DND-41 (cell line): ENCODE measurements at regions not wholly inside any gene's neighbourhood (a gene's known extent, or its start where the extent isn't known, plus 50 kb on each side); places are given as distances from the start of the nearest gene placed in this dataset.

Source experiments
- EZH2 ChIP-seq: IDR thresholded peaks from 3 replicates; pipeline ENCODE4 v1.6.1; 2012; ENCODE audit warnings: borderline replicate concordance, low read depth, mild to moderate bottlenecking, moderate library complexity, low read length, inconsistent platforms; ENCODE audit not compliant: severe bottlenecking
- TF ChIP-seq, protein P1 (sequence below): IDR thresholded peaks from 2 replicates; pipeline ENCODE4 v1.5.1; 2012; ENCODE audit warnings: borderline replicate concordance, low read length, moderate library complexity, mild to moderate bottlenecking; ENCODE audit not compliant: poor library complexity, severe bottlenecking; ENCODE audit errors: extremely low read depth

DNA sequence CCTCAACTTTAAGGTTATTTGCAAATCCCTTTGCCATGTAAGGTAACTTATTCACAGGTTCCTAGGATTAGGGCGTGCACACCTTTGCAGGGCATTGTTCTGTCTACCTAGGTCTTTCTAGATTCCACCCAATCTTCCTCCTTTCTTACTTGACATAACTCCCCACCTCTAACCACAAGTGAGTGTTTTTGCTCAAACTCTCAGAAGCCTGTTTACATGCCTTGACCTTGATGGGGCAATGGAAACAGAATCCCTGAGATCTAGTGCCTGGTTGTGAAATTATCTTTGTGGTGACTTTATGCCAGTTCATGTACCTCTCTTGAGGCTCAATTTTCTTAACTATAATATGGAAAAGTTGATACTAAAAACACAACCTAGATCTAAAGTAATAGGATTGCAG is 296.6 kb downstream of the TTLL7 start:
- no peak for TF ChIP-seq EZH2
- TF ChIP-seq, protein P1, sequence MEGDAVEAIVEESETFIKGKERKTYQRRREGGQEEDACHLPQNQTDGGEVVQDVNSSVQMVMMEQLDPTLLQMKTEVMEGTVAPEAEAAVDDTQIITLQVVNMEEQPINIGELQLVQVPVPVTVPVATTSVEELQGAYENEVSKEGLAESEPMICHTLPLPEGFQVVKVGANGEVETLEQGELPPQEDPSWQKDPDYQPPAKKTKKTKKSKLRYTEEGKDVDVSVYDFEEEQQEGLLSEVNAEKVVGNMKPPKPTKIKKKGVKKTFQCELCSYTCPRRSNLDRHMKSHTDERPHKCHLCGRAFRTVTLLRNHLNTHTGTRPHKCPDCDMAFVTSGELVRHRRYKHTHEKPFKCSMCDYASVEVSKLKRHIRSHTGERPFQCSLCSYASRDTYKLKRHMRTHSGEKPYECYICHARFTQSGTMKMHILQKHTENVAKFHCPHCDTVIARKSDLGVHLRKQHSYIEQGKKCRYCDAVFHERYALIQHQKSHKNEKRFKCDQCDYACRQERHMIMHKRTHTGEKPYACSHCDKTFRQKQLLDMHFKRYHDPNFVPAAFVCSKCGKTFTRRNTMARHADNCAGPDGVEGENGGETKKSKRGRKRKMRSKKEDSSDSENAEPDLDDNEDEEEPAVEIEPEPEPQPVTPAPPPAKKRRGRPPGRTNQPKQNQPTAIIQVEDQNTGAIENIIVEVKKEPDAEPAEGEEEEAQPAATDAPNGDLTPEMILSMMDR: no peak
